ENCODE measurements at regions not wholly inside any gene's neighbourhood (a gene's known extent, or its start where the extent isn't known, plus 50 kb on each side); places are given as distances from the start of the nearest gene placed in this dataset.

- H3K27ac Mint-ChIP-seq = no peak overlapping the region
- no peaks in the 10 kb centered on the region for H3K9me3 Mint-ChIP-seq
- H3K4me1 Mint-ChIP-seq (ENCODE audit: low read depth) = no peaks in the 10 kb centered on the region
- DNase-seq (ENCODE audit: low spot score) = no peak
- no peak overlapping the region for H3K4me3 Mint-ChIP-seq
- no peaks in the 10 kb centered on the region for H3K27me3 Mint-ChIP-seq (ENCODE audit: low read depth)
- no peaks in the 10 kb centered on the region for H3K36me3 Mint-ChIP-seq (ENCODE audit: low read depth)
These were observed 330.4 kb upstream of the SEMA3A start for GRCh38 chr7:84524714-84525694.

GRCh38 chr7:84513061-84513460, 318.5 kb upstream of the SEMA3A start:
- Mint-ChIP-seq H3K27ac (no peak overlapping the region), H3K27me3 (ENCODE audit: low read depth) (no peaks in the 10 kb centered on the region), H3K4me1 (ENCODE audit: low read depth) (no peaks in the 10 kb centered on the region), H3K36me3 (ENCODE audit: low read depth) (no peaks in the 10 kb centered on the region), H3K9me3 (no peaks in the 10 kb centered on the region), H3K4me3 (no peak overlapping the region)
- DNase-seq (ENCODE audit: low spot score) = no peak

- no peak for DNase-seq (ENCODE audit: low spot score)
- Mint-ChIP-seq H3K36me3 (ENCODE audit: low read depth) (no peaks in the 10 kb centered on the region), H3K4me3 (no peak overlapping the region), H3K27ac (no peak overlapping the region), H3K9me3 (no peaks in the 10 kb centered on the region), H3K4me1 (ENCODE audit: low read depth) (no peaks in the 10 kb centered on the region), H3K27me3 (ENCODE audit: low read depth) (no peaks in the 10 kb centered on the region)
These were observed 317.5 kb upstream of the SEMA3A start for GRCh38 chr7:84512055-84512454.

GRCh38 chr7:84510505-84510904, 315.9 kb upstream of the SEMA3A start:
- H3K27ac Mint-ChIP-seq = no peak overlapping the region
- no peak for DNase-seq (ENCODE audit: low spot score)
- no peaks in the 10 kb centered on the region for H3K36me3 Mint-ChIP-seq (ENCODE audit: low read depth)
- H3K4me3 Mint-ChIP-seq = no peak overlapping the region
- H3K4me1 Mint-ChIP-seq (ENCODE audit: low read depth) = no peaks in the 10 kb centered on the region
- no peaks in the 10 kb centered on the region for H3K9me3 Mint-ChIP-seq
- no peaks in the 10 kb centered on the region for H3K27me3 Mint-ChIP-seq (ENCODE audit: low read depth)

GRCh38 chr7:84509522-84509921, 314.9 kb upstream of the SEMA3A start:
- H3K27me3 Mint-ChIP-seq (ENCODE audit: low read depth) = no peaks in the 10 kb centered on the region
- no peak overlapping the region for H3K27ac Mint-ChIP-seq
- H3K9me3 Mint-ChIP-seq = no peaks in the 10 kb centered on the region
- no peak overlapping the region for H3K4me3 Mint-ChIP-seq
- no peaks in the 10 kb centered on the region for H3K36me3 Mint-ChIP-seq (ENCODE audit: low read depth)
- no peaks in the 10 kb centered on the region for H3K4me1 Mint-ChIP-seq (ENCODE audit: low read depth)
- no peak for DNase-seq (ENCODE audit: low spot score)

- Mint-ChIP-seq H3K9me3 (no peaks in the 10 kb centered on the region), H3K36me3 (ENCODE audit: low read depth) (no peaks in the 10 kb centered on the region), H3K27ac (no peak overlapping the region), H3K27me3 (ENCODE audit: low read depth) (no peaks in the 10 kb centered on the region), H3K4me3 (no peak overlapping the region), H3K4me1 (ENCODE audit: low read depth) (no peaks in the 10 kb centered on the region)
- no peak for DNase-seq (ENCODE audit: low spot score)
These were observed 314.0 kb upstream of the SEMA3A start for GRCh38 chr7:84508606-84509005.

- Mint-ChIP-seq H3K36me3 (ENCODE audit: low read depth) (no peaks in the 10 kb centered on the region), H3K9me3 (no peaks in the 10 kb centered on the region), H3K4me3 (no peak overlapping the region), H3K27ac (no peak overlapping the region), H3K4me1 (ENCODE audit: low read depth) (no peaks in the 10 kb centered on the region), H3K27me3 (ENCODE audit: low read depth) (no peaks in the 10 kb centered on the region)
- no peak for DNase-seq (ENCODE audit: low spot score)
These were observed 312.9 kb upstream of the SEMA3A start for GRCh38 chr7:84507529-84507928.

- Mint-ChIP-seq H3K4me1 (ENCODE audit: low read depth) (no peaks in the 10 kb centered on the region), H3K27ac (no peak overlapping the region), H3K27me3 (ENCODE audit: low read depth) (no peaks in the 10 kb centered on the region), H3K4me3 (no peak overlapping the region), H3K36me3 (ENCODE audit: low read depth) (no peaks in the 10 kb centered on the region), H3K9me3 (no peaks in the 10 kb centered on the region)
- DNase-seq (ENCODE audit: low spot score) = no peak
These were observed 311.6 kb upstream of the SEMA3A start for GRCh38 chr7:84506151-84506550.

- no peaks in the 10 kb centered on the region for H3K9me3 Mint-ChIP-seq
- no peaks in the 10 kb centered on the region for H3K36me3 Mint-ChIP-seq (ENCODE audit: low read depth)
- DNase-seq (ENCODE audit: low spot score) = no peak
- no peaks in the 10 kb centered on the region for H3K27me3 Mint-ChIP-seq (ENCODE audit: low read depth)
- no peak overlapping the region for H3K27ac Mint-ChIP-seq
- no peak overlapping the region for H3K4me3 Mint-ChIP-seq
- no peaks in the 10 kb centered on the region for H3K4me1 Mint-ChIP-seq (ENCODE audit: low read depth)
These were observed 307.6 kb upstream of the SEMA3A start for GRCh38 chr7:84502239-84502638.

GRCh38 chr7:84497873-84498272, 303.3 kb upstream of the SEMA3A start:
- DNase-seq (ENCODE audit: low spot score) = no peak
- no peaks in the 10 kb centered on the region for H3K36me3 Mint-ChIP-seq (ENCODE audit: low read depth)
- no peak overlapping the region for H3K27ac Mint-ChIP-seq

GRCh38 chr7:84495128-84495527, 300.5 kb upstream of the SEMA3A start:
- no peaks in the 10 kb centered on the region for H3K27me3 Mint-ChIP-seq (ENCODE audit: low read depth)
- no peaks in the 10 kb centered on the region for H3K4me1 Mint-ChIP-seq (ENCODE audit: low read depth)
- no peak overlapping the region for H3K4me3 Mint-ChIP-seq
- no peaks in the 10 kb centered on the region for H3K36me3 Mint-ChIP-seq (ENCODE audit: low read depth)
- H3K9me3 Mint-ChIP-seq = no peaks in the 10 kb centered on the region
- no peak for DNase-seq (ENCODE audit: low spot score)
- H3K27ac Mint-ChIP-seq = no peak overlapping the region

More at GRCh38 chr7:84497873-84498272, 303.3 kb upstream of the SEMA3A start:
- Mint-ChIP-seq H3K4me1 (ENCODE audit: low read depth) (no peaks in the 10 kb centered on the region), H3K4me3 (no peak overlapping the region), H3K27me3 (ENCODE audit: low read depth) (no peaks in the 10 kb centered on the region), H3K9me3 (no peaks in the 10 kb centered on the region)

- Mint-ChIP-seq H3K27me3 (ENCODE audit: low read depth) (no peaks in the 10 kb centered on the region), H3K27ac (no peak overlapping the region), H3K9me3 (no peaks in the 10 kb centered on the region), H3K4me3 (no peak overlapping the region), H3K36me3 (ENCODE audit: low read depth) (no peaks in the 10 kb centered on the region), H3K4me1 (ENCODE audit: low read depth) (no peaks in the 10 kb centered on the region)
- no peak for DNase-seq (ENCODE audit: low spot score)
These were observed 297.8 kb upstream of the SEMA3A start for GRCh38 chr7:84492098-84493034.

GRCh38 chr7:84490661-84491060, 296.1 kb upstream of the SEMA3A start:
- Mint-ChIP-seq H3K9me3 (no peaks in the 10 kb centered on the region), H3K27ac (no peak overlapping the region), H3K4me3 (no peak overlapping the region), H3K27me3 (ENCODE audit: low read depth) (no peaks in the 10 kb centered on the region), H3K4me1 (ENCODE audit: low read depth) (no peaks in the 10 kb centered on the region), H3K36me3 (ENCODE audit: low read depth) (no peaks in the 10 kb centered on the region)
- DNase-seq (ENCODE audit: low spot score) = no peak

GRCh38 chr7:84484502-84485079, 290.0 kb upstream of the SEMA3A start:
- H3K36me3 Mint-ChIP-seq (ENCODE audit: low read depth) = no peaks in the 10 kb centered on the region
- no peaks in the 10 kb centered on the region for H3K9me3 Mint-ChIP-seq
- no peak overlapping the region for H3K4me3 Mint-ChIP-seq
- no peak overlapping the region for H3K27ac Mint-ChIP-seq
- H3K27me3 Mint-ChIP-seq (ENCODE audit: low read depth) = no peaks in the 10 kb centered on the region
- H3K4me1 Mint-ChIP-seq (ENCODE audit: low read depth) = no peaks in the 10 kb centered on the region
- no peak for DNase-seq (ENCODE audit: low spot score)
